ENCODE measurements at regions not wholly inside any gene's neighbourhood (a gene's known extent, or its start where the extent isn't known, plus 50 kb on each side); places are given as distances from the start of the nearest gene placed in this dataset.

- intact Hi-C loops (cut with DNase I) = no loop called here
- DNase-seq = no peak
- TF ChIP-seq EP300 (IDR thresholded peaks at IDR 0.05) (no peak), CTCF (IDR thresholded peaks at IDR 0.05) (no peak), POLR2A (IDR thresholded peaks at IDR 0.05) (no peak)
- Histone ChIP-seq H3K9me3 (no peaks in the 10 kb centered on the region), H3K27me3 (no peaks in the 10 kb centered on the region), H3K27ac (no peak overlapping the region), H3K4me1 (ENCODE audit: insufficient read depth) (no peaks in the 10 kb centered on the region), H3K36me3 (no peaks in the 10 kb centered on the region), H3K4me3 (no peak overlapping the region)
- WGBS, 3 donors = 80 to 91% (median 88%) methylated on average over 2 of the region's 2 CpGs
These were observed 233.0 kb upstream of the MAD2L1 start for GRCh38 chr4:120299631-120300030.

DNA sequence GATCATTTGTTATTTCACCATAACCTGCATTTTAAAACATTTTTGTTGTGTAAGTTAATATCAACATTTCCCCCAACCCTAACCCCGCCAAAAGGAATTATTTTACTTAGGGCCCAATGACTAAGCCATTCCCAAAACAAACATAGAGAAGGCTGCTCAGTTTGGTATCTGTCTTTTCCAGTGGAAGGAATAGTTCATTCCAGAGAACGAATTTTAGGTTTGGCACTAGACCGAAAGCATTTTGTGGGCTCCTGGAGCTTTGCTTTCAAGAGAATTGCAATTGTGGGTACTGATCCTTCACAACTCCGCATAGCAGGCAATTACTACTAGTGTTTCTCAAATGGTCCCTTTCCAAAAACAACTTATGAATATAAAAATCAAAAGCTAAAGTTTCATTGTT, 226.7 kb upstream of the MAD2L1 start:
- no peak for TF ChIP-seq EP300 (IDR thresholded peaks at IDR 0.05)
- TF ChIP-seq POLR2A (IDR thresholded peaks at IDR 0.05) = no peak
- no peak for TF ChIP-seq CTCF (IDR thresholded peaks at IDR 0.05)
- H3K9me3 ChIP-seq = no peaks in the 10 kb centered on the region
- 13 to 33% (median 19%) methylated on average over 4 of the region's 4 CpGs for WGBS, 3 donors
- no peak for DNase-seq
- no peaks in the 10 kb centered on the region for H3K4me1 ChIP-seq (ENCODE audit: insufficient read depth)
- H3K27ac ChIP-seq = no peak overlapping the region
- no peaks in the 10 kb centered on the region for H3K27me3 ChIP-seq
- no peaks in the 10 kb centered on the region for H3K36me3 ChIP-seq
- no peak overlapping the region for H3K4me3 ChIP-seq
- intact Hi-C loops (cut with DNase I) = no loop called here

DNA sequence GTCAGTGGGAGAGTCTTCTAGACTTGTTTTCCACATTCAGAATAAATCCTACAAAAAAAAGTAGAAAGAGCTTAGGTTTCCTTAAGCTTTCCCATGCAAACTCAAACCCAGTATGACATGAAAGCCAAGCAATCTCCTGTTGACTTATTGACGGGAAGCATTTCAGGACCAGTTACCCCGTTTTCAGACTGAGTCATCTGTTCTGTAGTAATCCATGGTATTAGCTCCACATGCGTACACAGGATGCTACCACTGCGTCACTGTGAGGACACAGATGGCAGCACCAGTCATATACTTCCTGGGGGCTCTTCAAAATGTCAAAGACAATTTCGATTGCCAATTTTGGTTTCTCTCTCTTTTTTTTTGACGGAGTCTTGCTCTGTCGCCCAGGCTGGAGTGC, 224.9 kb upstream of the MAD2L1 start:
- intact Hi-C loops (cut with DNase I) = no loop called here
- Histone ChIP-seq H3K27ac (no peak overlapping the region), H3K4me3 (no peak overlapping the region), H3K9me3 (no peaks in the 10 kb centered on the region), H3K4me1 (ENCODE audit: insufficient read depth) (no peaks in the 10 kb centered on the region), H3K27me3 (no peaks in the 10 kb centered on the region), H3K36me3 (no peaks in the 10 kb centered on the region)
- no peak for TF ChIP-seq CTCF (IDR thresholded peaks at IDR 0.05)
- no peak for TF ChIP-seq POLR2A (IDR thresholded peaks at IDR 0.05)
- TF ChIP-seq EP300 (IDR thresholded peaks at IDR 0.05) = no peak
- no peak for DNase-seq
- WGBS, 3 donors = 93 to 98% (median 93%) methylated on average over 7 of the region's 7 CpGs

GRCh38 chr4:120290553-120290952, 223.9 kb upstream of the MAD2L1 start:
- WGBS, 3 donors = 84 to 96% (median 85%) methylated on average over 1 of the region's 1 CpG
- H3K9me3 ChIP-seq = no peaks in the 10 kb centered on the region
- no peak for TF ChIP-seq POLR2A (IDR thresholded peaks at IDR 0.05)
- TF ChIP-seq CTCF (IDR thresholded peaks at IDR 0.05) = no peak
- no peak for TF ChIP-seq EP300 (IDR thresholded peaks at IDR 0.05)
- intact Hi-C loops (cut with DNase I) = no loop called here
- H3K4me3 ChIP-seq = no peak overlapping the region
- H3K4me1 ChIP-seq (ENCODE audit: insufficient read depth) = no peaks in the 10 kb centered on the region
- H3K36me3 ChIP-seq = no peaks in the 10 kb centered on the region
- H3K27me3 ChIP-seq = no peaks in the 10 kb centered on the region
- no peak for DNase-seq
- H3K27ac ChIP-seq = no peak overlapping the region

DNA sequence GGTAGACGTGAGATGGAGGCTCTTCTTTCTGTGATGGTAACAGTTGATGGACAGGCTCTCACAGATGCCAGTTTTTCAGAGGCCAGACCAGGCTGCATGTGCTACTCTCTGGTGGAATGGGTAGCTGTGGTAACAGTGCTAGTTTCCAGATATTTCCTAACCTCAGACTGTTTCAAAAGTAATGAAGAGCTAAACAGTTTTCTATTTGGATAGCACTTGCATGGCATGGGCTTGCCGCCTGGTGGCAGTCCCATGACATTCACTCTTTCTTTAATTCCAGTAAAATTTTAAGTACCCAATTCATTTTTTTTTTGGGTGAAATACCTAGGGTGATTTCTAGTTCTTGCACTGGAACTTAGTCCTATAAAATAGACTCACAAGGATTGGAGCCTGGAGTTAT, 220.2 kb upstream of the MAD2L1 start:
- no peak for DNase-seq
- intact Hi-C loops (cut with DNase I) = no loop called here
- Histone ChIP-seq H3K4me3 (no peak overlapping the region), H3K4me1 (ENCODE audit: insufficient read depth) (no peaks in the 10 kb centered on the region), H3K36me3 (no peaks in the 10 kb centered on the region), H3K9me3 (no peaks in the 10 kb centered on the region), H3K27me3 (no peaks in the 10 kb centered on the region), H3K27ac (no peak overlapping the region)
- WGBS, 3 donors = 89 to 92% (median 91%) methylated on average over 2 of the region's 2 CpGs
- TF ChIP-seq POLR2A (IDR thresholded peaks at IDR 0.05) = no peak
- no peak for TF ChIP-seq CTCF (IDR thresholded peaks at IDR 0.05)
- TF ChIP-seq EP300 (IDR thresholded peaks at IDR 0.05) = no peak

Data from ovary (tissue), 7 donors.